ENCODE measurements at regions not wholly inside any gene's neighbourhood (a gene's known extent, or its start where the extent isn't known, plus 50 kb on each side); places are given as distances from the start of the nearest gene placed in this dataset.
"Not testable (repeated sequence)": the region's sequence is repeated elsewhere in the genome, so short reads cannot be mapped to it uniquely, and the experiment has no call there.

DNA sequence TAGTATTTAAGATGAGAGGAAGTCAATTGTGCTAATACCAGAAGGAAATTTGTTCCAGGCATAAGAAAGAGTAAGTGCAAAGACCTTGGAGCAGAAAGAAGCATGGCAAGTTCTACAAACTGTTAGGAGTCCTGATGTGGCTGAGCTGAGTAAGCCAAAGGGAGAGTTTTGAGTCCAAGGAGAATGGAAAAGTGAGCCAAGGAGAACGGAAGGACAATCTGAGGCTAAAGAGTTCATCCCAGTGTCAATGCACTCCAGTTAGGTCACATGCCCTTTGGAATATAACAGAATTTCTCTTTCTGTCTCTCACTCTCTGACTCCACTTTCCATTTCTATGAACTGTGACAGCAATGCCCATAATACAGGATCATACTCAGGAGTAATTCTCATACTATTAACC, 224.7 kb downstream of the CAAP1 start:
- no peaks in the 10 kb centered on the region for H3K9me3 ChIP-seq (ENCODE audit: control insufficient read depth, insufficient read depth, low read depth, low read length)
- ChIA-PET POLR2A (no interaction called here), CTCF (interaction anchor here (0.8 to 1.1 kb wide), 2 partner anchors 14 to 129 kb away, joined by 3 read pairs; no protein-coding TSS in a partner anchor)
- TF ChIP-seq ZNF140 (tag by site-specific recombination; IDR thresholded peaks at IDR 0.05) (no peak), BCL11A (tag by site-specific recombination; IDR thresholded peaks at IDR 0.05; ENCODE audit: low read depth) (no peak), TCF7L2 (IDR thresholded peaks at IDR 0.05; ENCODE audit: borderline replicate concordance, low read depth, low read length) (no peak), ZNF530 (tag by site-specific recombination; IDR thresholded peaks at IDR 0.05; ENCODE audit: low read depth) (no peak), ZNF792 (tag by site-specific recombination; IDR thresholded peaks at IDR 0.05) (no peak), GLI2 (tag by site-specific recombination; IDR thresholded peaks at IDR 0.05; ENCODE audit: borderline replicate concordance, low read depth) (no peak), ZNF146 (tag by site-specific recombination; IDR thresholded peaks at IDR 0.05) (no peak)
- TF ChIP-seq, protein P1, sequence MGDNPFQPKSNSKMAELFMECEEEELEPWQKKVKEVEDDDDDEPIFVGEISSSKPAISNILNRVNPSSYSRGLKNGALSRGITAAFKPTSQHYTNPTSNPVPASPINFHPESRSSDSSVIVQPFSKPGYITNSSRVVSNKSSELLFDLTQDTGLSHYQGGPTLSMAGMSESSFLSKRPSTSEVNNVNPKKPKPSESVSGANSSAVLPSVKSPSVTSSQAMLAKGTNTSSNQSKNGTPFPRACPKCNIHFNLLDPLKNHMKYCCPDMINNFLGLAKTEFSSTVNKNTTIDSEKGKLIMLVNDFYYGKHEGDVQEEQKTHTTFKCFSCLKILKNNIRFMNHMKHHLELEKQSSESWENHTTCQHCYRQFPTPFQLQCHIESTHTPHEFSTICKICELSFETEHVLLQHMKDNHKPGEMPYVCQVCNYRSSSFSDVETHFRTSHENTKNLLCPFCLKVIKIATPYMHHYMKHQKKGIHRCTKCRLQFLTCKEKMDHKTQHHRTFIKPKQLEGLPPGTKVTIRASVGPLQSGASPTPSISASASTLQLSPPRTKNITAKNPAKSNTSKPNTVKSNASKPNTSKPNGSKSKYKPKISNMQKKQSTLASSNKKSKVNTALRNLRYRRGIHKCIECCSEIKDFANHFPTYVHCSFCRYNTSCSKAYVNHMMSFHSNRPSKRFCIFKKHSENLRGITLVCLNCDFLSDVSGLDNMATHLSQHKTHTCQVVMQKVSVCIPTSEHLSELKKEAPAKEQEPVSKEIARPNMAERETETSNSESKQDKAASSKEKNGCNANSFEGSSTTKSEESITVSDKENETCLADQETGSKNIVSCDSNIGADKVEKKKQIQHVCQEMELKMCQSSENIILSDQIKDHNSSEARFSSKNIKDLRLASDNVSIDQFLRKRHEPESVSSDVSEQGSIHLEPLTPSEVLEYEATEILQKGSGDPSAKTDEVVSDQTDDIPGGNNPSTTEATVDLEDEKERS (tag by site-specific recombination; IDR thresholded peaks at IDR 0.05), result no peak
- H3K36me3 ChIP-seq (ENCODE audit: control insufficient read depth in 2 of 2, insufficient read depth in 1 of 2, low read length in 2 of 2), result no peaks in the 10 kb centered on the region
- H3K27ac ChIP-seq (ENCODE audit: extremely low read depth, low read depth, low read length), result no peak overlapping the region
- H3K4me1 ChIP-seq (ENCODE audit: control insufficient read depth, insufficient read depth, low read length), result no peaks in the 10 kb centered on the region
- no peak overlapping the region for H3K4me3 ChIP-seq (ENCODE audit: low read depth, low read length)

DNA sequence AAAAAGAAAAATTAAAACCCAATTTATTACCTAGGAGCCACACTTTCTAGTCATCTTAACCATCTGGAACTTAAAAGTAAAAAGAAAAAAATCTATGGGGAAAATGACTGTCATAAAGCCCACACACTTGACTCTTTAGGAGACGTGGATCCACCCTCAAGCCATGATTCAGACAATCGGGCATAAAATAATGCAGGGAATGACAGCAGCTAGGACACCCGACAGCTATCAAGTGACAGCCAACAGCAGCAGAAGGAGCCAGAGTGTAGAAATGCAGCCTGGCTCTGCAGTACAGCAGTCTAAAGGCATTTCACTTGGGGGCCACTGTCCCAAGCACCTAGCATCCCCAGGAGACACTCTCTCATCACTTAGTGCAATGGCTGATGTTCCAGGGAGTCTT, 226.9 kb downstream of the CAAP1 start:
- Histone ChIP-seq H3K9me3 (ENCODE audit: control insufficient read depth, insufficient read depth, low read depth, low read length) (no peaks in the 10 kb centered on the region), H3K4me3 (ENCODE audit: low read depth, low read length) (no peak overlapping the region), H3K27ac (ENCODE audit: extremely low read depth, low read depth, low read length) (no peak overlapping the region), H3K4me1 (ENCODE audit: control insufficient read depth, insufficient read depth, low read length) (no peaks in the 10 kb centered on the region), H3K36me3 (ENCODE audit: control insufficient read depth in 2 of 2, insufficient read depth in 1 of 2, low read length in 2 of 2) (no peaks in the 10 kb centered on the region)
- TF ChIP-seq ZNF571 (tag by site-specific recombination; IDR thresholded peaks at IDR 0.05) (no peak), ZNF664 (tag by site-specific recombination; IDR thresholded peaks at IDR 0.05) (no peak), ZNF37A (tag by site-specific recombination; IDR thresholded peaks at IDR 0.05) (no peak), BCL11A (tag by site-specific recombination; IDR thresholded peaks at IDR 0.05; ENCODE audit: low read depth) (no peak), MYNN (tag by site-specific recombination; IDR thresholded peaks at IDR 0.05; ENCODE audit: borderline replicate concordance) (no peak), EGR2 (tag by site-specific recombination; IDR thresholded peaks at IDR 0.05; ENCODE audit: low read depth) (no peak), ZNF184 (tag by site-specific recombination; IDR thresholded peaks at IDR 0.05) (no peak), WT1 (tag by site-specific recombination; IDR thresholded peaks at IDR 0.05) (no peak), ZSCAN30 (tag by site-specific recombination; IDR thresholded peaks at IDR 0.05) (no peak), HOXA7 (CRISPR knock-in tag; IDR thresholded peaks at IDR 0.05; ENCODE audit: borderline replicate concordance) (no peak), GLI2 (tag by site-specific recombination; IDR thresholded peaks at IDR 0.05; ENCODE audit: borderline replicate concordance, low read depth) (no peak), ZNF433 (tag by site-specific recombination; IDR thresholded peaks at IDR 0.05; ENCODE audit: low read depth) (no peak), ZNF140 (tag by site-specific recombination; IDR thresholded peaks at IDR 0.05) (no peak), ZNF791 (tag by site-specific recombination; IDR thresholded peaks at IDR 0.05) (no peak), SALL2 (tag by site-specific recombination; IDR thresholded peaks at IDR 0.05; ENCODE audit: borderline replicate concordance) (no peak)
- TF ChIP-seq, protein P2, sequence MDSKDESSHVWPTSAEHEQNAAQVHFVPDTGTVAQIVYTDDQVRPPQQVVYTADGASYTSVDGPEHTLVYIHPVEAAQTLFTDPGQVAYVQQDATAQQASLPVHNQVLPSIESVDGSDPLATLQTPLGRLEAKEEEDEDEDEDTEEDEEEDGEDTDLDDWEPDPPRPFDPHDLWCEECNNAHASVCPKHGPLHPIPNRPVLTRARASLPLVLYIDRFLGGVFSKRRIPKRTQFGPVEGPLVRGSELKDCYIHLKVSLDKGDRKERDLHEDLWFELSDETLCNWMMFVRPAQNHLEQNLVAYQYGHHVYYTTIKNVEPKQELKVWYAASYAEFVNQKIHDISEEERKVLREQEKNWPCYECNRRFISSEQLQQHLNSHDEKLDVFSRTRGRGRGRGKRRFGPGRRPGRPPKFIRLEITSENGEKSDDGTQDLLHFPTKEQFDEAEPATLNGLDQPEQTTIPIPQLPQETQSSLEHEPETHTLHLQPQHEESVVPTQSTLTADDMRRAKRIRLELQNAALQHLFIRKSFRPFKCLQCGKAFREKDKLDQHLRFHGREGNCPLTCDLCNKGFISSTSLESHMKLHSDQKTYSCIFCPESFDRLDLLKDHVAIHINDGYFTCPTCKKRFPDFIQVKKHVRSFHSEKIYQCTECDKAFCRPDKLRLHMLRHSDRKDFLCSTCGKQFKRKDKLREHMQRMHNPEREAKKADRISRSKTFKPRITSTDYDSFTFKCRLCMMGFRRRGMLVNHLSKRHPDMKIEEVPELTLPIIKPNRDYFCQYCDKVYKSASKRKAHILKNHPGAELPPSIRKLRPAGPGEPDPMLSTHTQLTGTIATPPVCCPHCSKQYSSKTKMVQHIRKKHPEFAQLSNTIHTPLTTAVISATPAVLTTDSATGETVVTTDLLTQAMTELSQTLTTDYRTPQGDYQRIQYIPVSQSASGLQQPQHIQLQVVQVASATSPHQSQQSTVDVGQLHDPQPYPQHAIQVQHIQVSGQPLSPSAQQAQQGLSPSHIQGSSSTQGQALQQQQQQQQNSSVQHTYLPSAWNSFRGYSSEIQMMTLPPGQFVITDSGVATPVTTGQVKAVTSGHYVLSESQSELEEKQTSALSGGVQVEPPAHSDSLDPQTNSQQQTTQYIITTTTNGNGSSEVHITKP (tag by site-specific recombination; IDR thresholded peaks at IDR 0.05), result no peak
- ChIA-PET CTCF (no interaction called here), POLR2A (no interaction called here)

DNA sequence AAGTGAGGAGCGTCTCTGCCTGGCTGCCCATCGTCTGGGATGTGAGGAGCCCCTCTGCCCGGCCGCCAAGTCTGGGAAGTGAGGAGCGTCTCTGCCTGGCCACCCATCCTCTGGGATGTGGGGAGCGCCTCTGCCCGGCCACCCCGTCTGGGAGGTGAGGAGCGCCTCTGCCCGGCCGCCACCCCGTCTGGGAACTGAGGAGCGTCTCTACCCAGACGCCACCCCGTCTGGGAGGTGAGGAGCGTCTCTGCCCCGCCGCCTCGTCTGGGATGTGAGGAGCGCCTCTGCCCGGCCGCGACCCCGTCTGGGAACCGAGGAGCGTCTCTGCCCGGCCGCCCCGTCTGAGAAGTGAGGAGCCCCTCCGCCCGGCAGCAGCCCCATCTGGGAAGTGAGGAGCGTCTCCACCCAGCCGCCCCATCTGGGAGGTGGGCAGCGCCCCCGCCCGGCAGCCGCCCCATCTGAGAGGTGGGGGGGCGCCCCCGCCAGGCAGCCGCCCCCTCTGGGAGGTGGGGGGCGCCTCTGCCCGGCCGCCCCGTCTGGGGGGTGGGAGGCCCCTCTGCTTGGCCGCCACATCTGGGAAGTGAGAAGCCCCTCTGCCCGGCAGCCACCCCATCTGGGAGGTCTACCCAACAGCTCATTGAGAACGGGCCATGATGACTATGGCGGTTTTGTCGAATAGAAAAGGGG, 228.4 kb downstream of the CAAP1 start:
- H3K9me3 ChIP-seq (ENCODE audit: control insufficient read depth, insufficient read depth, low read depth, low read length); H3K36me3 ChIP-seq (ENCODE audit: control insufficient read depth in 2 of 2, insufficient read depth in 1 of 2, low read length in 2 of 2); POLR2A ChIA-PET; CTCF ChIA-PET; H3K4me3 ChIP-seq (ENCODE audit: low read depth, low read length); H3K4me1 ChIP-seq (ENCODE audit: control insufficient read depth, insufficient read depth, low read length); H3K27ac ChIP-seq (ENCODE audit: extremely low read depth, low read depth, low read length): not testable (repeated sequence)

All from HEK293 (cell line).